C4-2B (cell line): ENCODE measurements at regions not wholly inside any gene's neighbourhood (a gene's known extent, or its start where the extent isn't known, plus 50 kb on each side); places are given as distances from the start of the nearest gene placed in this dataset.

Source experiments
- ZFX ChIP-seq: fragments of 450-650 bp; IDR thresholded peaks from 2 replicates; pipeline ENCODE4 v1.6.1; 2017
- TF ChIP-seq, protein P1 (sequence below): fragments of 450-650 bp; conservative IDR thresholded peaks from 2 replicates; pipeline ENCODE4 v1.5.1; 2017; ENCODE audit warnings: mild to moderate bottlenecking

GRCh38 chr2:105175231-105175630, 66.3 kb upstream of the GPR45 start:
- TF ChIP-seq, protein P1, sequence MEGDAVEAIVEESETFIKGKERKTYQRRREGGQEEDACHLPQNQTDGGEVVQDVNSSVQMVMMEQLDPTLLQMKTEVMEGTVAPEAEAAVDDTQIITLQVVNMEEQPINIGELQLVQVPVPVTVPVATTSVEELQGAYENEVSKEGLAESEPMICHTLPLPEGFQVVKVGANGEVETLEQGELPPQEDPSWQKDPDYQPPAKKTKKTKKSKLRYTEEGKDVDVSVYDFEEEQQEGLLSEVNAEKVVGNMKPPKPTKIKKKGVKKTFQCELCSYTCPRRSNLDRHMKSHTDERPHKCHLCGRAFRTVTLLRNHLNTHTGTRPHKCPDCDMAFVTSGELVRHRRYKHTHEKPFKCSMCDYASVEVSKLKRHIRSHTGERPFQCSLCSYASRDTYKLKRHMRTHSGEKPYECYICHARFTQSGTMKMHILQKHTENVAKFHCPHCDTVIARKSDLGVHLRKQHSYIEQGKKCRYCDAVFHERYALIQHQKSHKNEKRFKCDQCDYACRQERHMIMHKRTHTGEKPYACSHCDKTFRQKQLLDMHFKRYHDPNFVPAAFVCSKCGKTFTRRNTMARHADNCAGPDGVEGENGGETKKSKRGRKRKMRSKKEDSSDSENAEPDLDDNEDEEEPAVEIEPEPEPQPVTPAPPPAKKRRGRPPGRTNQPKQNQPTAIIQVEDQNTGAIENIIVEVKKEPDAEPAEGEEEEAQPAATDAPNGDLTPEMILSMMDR, result no peak
- no peak for TF ChIP-seq ZFX
